GM23248 (cell line): ENCODE measurements at regions not wholly inside any gene's neighbourhood (a gene's known extent, or its start where the extent isn't known, plus 50 kb on each side); places are given as distances from the start of the nearest gene placed in this dataset.

ENCODE experiments used
- EZH2 ChIP-seq: fragments of 200-600 bp; sonication (generic); IDR thresholded peaks from 2 replicates; pipeline ENCODE4 v1.6.1; 2018; ENCODE audit warnings: antibody characterized with exemption, mild to moderate bottlenecking; ENCODE audit not compliant: insufficient read depth, poor library complexity, severe bottlenecking
- EZH2phosphoT487 ChIP-seq: fragments of 200-600 bp; sonication (generic); IDR thresholded peaks from 2 replicates; pipeline ENCODE4 v1.6.1; 2018; ENCODE audit warnings: antibody characterized with exemption, moderate library complexity, mild to moderate bottlenecking, low read depth; ENCODE audit not compliant: insufficient read depth

DNA sequence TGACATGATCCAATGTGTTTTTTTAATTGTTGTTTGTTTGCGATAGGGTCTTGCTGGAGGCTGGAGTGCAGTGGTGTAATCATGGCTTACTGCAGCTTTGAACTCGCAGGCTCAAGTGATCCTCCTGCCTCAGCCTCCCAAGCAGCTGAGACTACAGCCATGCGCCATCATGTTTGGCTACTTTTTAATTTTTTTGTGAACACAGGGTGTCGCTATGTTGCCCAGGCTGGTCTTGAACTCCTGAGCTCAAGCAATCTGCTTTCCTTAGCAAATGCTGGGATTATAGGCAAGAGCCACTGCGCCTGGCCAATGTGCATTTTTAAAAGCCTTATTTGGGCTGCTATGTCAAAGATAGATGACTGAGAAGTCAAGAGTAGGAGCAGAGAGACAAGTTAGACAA lies 123.0 kb downstream of the EDEM1 start:
- TF ChIP-seq EZH2 = no peak
- no peak for TF ChIP-seq EZH2phosphoT487
